IMR-90 (cell line): ENCODE measurements at regions not wholly inside any gene's neighbourhood (a gene's known extent, or its start where the extent isn't known, plus 50 kb on each side); places are given as distances from the start of the nearest gene placed in this dataset.

Experiments
- CTCF ChIP-seq: conservative IDR thresholded peaks from 2 replicates; pipeline ENCODE4 v1.5.1; 2012; ENCODE audit warnings: mild to moderate bottlenecking, low read depth, low read length, improper control_type of control experiment
- RAD21 ChIP-seq: IDR thresholded peaks from 2 replicates; pipeline ENCODE4 v1.6.1; 2012; ENCODE audit warnings: low read length, improper control_type of control experiment
- SMC3 ChIP-seq: fragments of 150-350 bp; IDR thresholded peaks from 2 replicates; pipeline ENCODE4 v1.6.1; 2016; ENCODE audit warnings: low read depth, mild to moderate bottlenecking, antibody characterized with exemption, low read length, moderate library complexity

DNA sequence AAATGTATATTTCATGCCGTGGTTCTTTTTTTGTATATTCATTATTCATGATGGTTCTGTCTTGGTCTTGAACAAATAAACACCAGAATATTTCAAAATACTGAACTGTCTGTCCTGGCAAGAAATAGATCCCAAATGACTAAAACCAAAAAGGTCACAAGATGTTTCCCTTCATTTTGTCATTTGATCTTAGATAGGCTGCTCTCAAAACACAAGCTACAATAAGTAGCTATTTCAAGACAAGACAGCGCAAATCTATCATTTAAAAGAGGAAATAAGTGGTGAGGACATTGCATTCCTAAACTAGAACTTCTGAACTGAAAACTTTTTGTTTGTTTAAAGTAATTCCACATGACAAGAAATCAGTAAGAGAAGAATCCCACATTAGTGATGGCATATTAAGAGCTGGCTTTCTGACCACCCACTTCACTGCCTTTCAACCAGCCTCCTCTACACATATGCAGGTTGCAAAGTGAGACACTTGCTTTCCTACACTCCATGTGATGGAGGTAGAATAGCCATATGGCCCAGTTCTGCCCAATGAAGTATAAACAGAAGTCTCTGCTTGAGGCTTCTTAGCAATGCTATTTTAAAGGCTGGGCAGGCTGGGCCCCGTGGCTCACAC is 54.4 kb upstream of the CCDC28A start:
- TF ChIP-seq CTCF, result no peak
- TF ChIP-seq SMC3, result no peak
- TF ChIP-seq RAD21, result no peak
